GM21515 (cell line): ENCODE measurements at regions not wholly inside any gene's neighbourhood (a gene's known extent, or its start where the extent isn't known, plus 50 kb on each side); places are given as distances from the start of the nearest gene placed in this dataset.

Experiments used
- ATAC-seq: cut with Tn5 transposase; IDR thresholded peaks from one replicate; pipeline ENCODE4 v1.9.1; 2021; ENCODE audit not compliant: unreplicated experiment

DNA sequence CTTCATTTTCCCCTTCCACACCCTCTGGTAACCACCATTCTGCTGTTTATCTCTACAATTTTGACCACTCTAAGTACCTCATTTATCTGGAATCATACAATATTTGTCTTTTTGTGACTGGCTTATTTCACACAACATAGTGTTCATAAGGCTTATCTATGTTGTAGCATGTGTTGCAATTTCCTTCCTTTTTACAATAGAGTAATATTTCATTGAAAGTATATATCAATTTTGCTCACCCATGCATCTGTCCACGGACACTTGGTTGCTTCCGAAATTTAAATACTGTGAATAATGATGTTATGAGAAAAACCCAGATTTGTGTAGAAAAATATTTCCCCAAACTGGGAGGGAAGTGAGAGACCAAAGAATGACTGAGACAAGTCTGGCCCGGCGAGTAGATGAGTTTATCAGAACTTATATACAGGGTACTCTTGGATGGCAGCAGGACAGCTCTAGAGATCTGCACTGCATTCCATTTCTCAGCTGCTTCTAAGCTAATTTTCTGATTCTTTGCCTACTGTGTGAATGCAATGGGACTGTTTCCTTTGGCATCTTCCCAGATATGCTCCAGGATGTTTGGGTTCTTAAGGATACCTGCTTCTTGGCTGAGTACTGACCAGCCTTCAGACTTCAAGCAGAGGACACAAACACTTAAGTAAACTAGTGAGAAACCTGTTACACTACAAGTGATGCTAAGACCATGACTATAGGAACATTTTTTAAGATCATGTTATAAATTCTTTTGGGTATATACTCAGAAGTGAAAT is 834.0 kb upstream of the PCDH9 start:
- no peak for ATAC-seq

DNA sequence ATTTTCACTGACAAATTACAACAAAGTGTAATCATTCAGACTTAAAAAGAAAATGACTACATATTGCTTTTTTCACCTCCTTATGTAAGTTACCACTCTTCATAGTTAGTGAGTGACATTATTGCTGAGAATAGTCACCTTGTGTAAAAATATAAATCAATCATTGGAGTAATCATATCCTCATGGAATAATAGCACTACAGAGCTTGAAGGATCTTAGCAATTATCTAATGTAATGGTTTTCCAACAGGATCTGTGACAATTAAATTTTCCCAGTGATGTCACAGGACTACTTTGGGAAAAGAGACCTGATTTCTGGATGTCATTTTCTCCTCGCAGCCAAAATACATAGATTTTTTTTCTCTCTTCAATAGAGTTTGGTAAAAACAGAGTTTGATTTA is 833.0 kb upstream of the PCDH9 start:
- no peak for ATAC-seq

DNA sequence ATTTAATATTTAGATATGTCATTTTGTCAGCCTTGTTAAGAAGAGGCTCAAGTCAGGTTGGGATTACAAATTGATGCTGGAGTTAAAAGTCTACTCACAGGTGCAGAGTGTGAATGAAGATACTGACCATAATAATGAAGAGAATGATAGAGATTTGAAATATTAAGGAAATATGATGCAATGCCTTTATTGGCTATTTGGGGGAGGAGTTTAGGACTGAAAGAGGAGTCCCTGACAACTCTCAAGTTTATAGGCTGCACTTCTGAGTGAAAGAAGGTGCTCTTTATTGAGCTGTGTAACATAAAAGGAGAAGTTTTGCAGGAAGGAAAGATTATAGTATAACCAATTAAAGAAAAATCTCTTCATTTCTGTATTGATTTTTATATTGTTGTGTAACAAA is 827.7 kb upstream of the PCDH9 start:
- ATAC-seq, result no peak

DNA sequence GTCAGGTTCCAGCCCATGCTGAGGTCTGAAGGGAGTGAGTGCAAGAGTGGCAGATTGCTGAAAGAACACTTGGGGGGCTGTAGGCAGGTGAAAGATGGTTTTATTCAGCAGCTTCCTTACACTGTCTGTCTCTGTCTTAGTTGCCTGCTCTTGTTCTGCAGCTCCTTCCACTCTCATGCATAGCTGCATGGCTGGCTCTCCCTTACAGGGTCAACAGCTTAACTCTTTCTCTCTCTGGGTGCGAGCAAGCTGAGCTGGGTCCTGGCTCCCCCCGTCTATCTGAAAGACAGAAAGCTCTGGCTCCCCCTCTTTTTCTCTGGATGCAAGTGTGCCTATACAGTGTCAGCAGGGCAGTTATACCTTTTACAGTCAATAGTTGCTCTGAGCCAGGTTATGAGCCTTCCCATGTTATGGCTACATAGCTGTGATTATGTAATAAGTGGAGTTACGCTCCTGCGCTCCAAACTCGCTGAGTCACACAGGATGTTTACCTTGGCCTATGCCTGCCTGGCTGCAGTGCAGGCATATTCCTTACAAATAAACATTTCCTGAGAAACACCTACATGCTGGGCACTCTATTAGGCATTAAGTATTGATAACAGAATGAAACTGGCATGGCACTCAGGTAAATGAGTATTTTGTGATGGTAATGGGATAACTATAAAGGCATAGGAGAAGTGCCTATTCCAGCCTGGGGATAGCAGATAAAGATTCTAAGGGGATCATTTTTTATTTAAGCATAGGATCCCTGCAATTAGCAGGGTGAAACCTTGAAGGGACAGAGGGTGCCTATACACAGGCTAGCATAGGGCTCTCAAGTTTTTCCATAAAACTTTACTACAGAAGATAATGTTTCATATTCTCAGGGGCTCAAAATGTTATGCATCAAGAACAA is 826.9 kb upstream of the PCDH9 start:
- ATAC-seq, result no peak

DNA sequence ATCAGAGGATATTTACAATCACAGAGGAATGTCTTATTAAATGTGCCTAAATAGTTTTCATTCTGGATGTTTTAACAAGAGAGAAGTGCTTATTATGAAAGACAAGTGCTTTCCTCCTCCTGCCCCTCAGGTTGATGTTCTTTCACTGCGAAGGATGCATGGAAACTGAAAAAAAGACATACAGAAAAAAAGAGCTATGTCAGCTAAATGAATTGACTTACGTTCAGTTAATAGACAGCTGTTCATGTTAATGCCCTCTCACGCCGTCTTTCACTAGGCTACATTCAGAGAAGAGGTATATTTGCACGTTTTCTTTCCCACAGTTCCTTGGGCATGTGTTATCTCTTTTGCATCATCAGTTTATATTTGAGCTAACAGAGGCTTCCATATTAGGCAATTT is 821.8 kb upstream of the PCDH9 start:
- no peak for ATAC-seq

GRCh38 chr13:68050761-68051160 is 820.6 kb upstream of the PCDH9 start:
- ATAC-seq, result no peak

- ATAC-seq, result no peak
These were observed 818.7 kb upstream of the PCDH9 start for GRCh38 chr13:68048802-68049359.

- ATAC-seq, result no peak
These were observed 817.8 kb upstream of the PCDH9 start for GRCh38 chr13:68047889-68048288.

DNA sequence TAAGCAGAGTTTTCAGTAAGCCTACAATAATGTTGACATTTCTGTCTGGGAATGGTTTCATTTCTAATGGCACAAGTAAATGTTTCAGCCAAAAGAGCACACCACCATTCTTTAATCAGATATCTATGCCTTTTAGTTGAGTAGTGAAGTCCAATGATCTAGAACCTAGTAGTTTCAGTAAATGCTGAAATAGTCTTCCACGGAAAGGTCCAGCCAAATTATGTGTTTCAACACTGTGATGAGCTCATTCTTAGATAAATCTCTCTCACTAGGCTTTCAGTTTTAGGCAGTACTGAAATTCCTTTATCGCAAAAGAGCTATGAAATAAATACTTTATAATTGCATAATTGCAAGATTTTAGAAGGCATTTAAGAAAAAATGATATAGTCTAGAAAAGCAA is 816.8 kb upstream of the PCDH9 start:
- no peak for ATAC-seq

- ATAC-seq, result peak; percentile 59
These were observed 800.1 kb upstream of the PCDH9 start for GRCh38 chr13:68030152-68030809.

GRCh38 chr13:68028701-68029100 is 798.6 kb upstream of the PCDH9 start:
- no peak for ATAC-seq

DNA sequence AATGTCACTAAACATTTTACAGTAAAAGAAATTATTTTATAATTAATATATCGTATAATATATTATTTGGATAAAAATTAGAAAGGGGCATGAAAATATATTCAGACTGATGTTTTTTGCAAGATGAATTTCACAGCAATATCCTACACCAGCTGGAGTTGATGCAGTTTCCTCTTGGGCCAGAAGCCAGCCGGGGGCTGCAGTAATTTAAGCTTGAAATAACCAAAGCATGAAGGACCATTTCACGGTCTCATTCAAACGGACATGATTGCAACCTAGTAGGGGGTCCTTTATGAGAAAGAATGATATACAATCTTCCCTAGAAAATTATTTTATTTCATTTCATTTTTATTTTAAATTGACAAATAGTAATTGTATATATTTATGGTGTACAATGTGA is 797.2 kb upstream of the PCDH9 start:
- no peak for ATAC-seq

- ATAC-seq, result no peak
These were observed 795.9 kb upstream of the PCDH9 start for GRCh38 chr13:68026077-68026476.

- ATAC-seq, result no peak
These were observed 795.5 kb upstream of the PCDH9 start for GRCh38 chr13:68025604-68026003.

GRCh38 chr13:68023838-68024581 is 793.9 kb upstream of the PCDH9 start:
- ATAC-seq, result no peak

DNA sequence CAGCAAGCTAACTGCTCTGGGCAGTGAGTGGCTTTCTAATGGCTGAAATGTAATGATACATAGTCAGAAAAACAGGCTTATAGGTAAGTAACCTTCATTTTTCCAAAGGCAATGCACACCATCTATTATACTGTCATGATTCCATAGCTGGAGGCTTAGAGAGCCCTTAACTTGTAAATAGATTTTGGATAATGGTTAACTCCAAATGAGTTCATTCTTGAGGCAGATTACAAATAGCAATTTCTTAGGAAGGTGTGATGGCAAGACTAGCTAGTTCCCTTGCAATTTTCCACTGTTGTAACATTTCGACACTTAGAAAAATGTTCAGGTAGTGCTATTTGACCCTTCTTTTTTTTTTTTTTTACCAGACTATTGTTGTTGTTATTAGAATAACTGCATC is 789.8 kb upstream of the PCDH9 start:
- ATAC-seq, result no peak

- ATAC-seq, result no peak
These were observed 779.4 kb upstream of the PCDH9 start for GRCh38 chr13:68009546-68009945.

DNA sequence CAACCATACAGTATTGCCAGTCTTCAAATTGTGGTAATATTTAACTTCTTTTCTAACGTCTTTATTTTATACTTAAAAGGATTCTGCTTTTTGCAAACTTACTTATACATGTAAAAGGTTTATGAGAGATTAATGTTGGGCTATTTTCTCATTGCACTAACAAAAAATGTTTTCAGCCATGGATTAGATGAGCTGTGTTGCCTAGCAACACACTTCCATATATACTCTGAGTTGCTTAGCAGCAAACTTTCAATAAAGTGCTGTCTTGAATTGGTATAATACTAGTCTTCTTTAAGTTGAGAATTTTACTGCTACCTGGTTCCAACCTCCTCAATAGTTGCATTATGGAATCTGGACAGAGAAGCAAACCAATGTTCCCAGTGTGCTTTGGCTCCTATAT is 777.4 kb upstream of the PCDH9 start:
- ATAC-seq, result no peak

GRCh38 chr13:67996101-67996500 is 766.0 kb upstream of the PCDH9 start:
- ATAC-seq, result no peak

- no peak for ATAC-seq
These were observed 760.7 kb upstream of the PCDH9 start for GRCh38 chr13:67990868-67991267.

GRCh38 chr13:67986234-67986633 is 756.1 kb upstream of the PCDH9 start:
- ATAC-seq, result no peak
